ENCODE measurements at regions not wholly inside any gene's neighbourhood (a gene's known extent, or its start where the extent isn't known, plus 50 kb on each side); places are given as distances from the start of the nearest gene placed in this dataset.

DNA sequence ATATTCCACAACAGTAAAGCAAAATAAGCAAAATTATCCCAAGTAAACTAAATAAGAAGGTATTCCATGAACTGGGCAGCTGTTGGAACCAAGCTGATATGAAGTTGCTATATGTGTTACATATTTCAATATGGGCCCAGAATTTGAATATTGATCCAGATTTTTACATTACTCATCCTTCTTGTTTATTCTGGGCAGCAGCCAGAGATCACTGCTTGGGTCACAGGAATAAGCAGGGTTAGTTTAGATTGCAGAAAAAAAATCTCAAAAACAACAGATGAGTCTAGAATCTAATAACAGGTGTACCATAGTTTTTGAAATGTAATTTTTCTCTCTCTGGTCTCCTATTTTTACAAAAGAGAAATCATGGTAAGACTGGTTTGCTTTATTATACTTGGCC, 171.5 kb upstream of the NAMPT start:
- Histone ChIP-seq H3K27ac (ENCODE audit: low read depth in 2 of 2, low read length in 2 of 2) (no peak overlapping the region), H3K27me3 (ENCODE audit: control insufficient read depth, insufficient read depth, low read length) (no peaks in the 10 kb centered on the region), H3K9me3 (ENCODE audit: control insufficient read depth in 2 of 3, insufficient read depth in 1 of 3, low read length in 3 of 3) (no peaks in the 10 kb centered on the region), H3K4me3 (ENCODE audit: low read length in 3 of 3) (no peak overlapping the region), H3K4me1 (ENCODE audit: control insufficient read depth in 2 of 3, insufficient read depth in 2 of 3, low read depth in 1 of 3, low read length in 3 of 3) (no peaks in the 10 kb centered on the region), H3K36me3 (ENCODE audit: control insufficient read depth in 2 of 3, insufficient read depth in 3 of 3, low read length in 3 of 3) (no peaks in the 10 kb centered on the region), H3K9ac (ENCODE audit: low read length in 3 of 3) (no peak overlapping the region)
- no peak for FAIRE-seq
- TF ChIP-seq, protein P1, sequence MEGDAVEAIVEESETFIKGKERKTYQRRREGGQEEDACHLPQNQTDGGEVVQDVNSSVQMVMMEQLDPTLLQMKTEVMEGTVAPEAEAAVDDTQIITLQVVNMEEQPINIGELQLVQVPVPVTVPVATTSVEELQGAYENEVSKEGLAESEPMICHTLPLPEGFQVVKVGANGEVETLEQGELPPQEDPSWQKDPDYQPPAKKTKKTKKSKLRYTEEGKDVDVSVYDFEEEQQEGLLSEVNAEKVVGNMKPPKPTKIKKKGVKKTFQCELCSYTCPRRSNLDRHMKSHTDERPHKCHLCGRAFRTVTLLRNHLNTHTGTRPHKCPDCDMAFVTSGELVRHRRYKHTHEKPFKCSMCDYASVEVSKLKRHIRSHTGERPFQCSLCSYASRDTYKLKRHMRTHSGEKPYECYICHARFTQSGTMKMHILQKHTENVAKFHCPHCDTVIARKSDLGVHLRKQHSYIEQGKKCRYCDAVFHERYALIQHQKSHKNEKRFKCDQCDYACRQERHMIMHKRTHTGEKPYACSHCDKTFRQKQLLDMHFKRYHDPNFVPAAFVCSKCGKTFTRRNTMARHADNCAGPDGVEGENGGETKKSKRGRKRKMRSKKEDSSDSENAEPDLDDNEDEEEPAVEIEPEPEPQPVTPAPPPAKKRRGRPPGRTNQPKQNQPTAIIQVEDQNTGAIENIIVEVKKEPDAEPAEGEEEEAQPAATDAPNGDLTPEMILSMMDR (IDR thresholded peaks at IDR 0.05; ENCODE audit: borderline replicate concordance, extremely low read depth, insufficient read depth) = no peak
- intact Hi-C loops (cut with DNase I) = no loop called here
- DNase-seq = no peak

DNA sequence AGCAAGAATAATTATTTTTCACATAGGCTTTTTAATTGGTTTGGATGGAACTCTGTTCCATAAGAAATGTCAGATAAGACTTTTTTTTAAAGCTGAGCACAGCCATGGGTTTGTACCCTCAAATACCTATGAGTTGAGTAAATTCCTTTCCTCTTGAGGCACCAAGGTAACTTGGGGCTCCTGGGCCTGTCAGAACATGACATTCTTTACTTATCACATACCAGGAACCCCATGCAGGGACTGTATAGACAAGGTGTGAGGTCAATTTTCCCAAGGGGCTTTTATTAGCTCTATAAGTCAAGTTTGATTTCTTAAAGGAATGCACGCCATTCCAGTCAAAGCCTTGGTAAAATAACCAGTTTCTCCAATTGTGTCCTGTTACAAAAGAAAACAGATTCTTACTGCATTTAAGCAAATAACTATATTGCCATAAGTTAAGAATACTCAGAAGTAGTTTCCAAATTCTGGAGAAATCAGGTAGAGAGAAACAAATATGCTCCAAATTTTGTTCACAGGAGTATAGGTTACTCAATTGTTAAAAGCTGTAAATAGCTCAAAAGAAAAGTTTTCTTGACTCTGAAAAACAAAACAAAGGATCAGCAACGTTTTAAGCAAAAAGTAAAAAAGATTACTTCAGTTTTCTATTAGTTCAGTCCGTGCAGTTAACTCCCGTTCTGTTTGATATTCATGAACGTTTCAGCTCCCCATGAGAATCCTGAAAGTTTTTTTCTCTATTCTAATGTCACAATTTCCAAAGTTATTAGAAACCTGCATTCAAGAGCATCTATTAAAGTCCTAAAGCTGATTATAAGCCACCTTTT, 167.5 kb upstream of the NAMPT start:
- no peak for FAIRE-seq
- TF ChIP-seq, protein P1 (IDR thresholded peaks at IDR 0.05; ENCODE audit: borderline replicate concordance, extremely low read depth, insufficient read depth) = no peak
- Histone ChIP-seq H3K9ac (ENCODE audit: low read length in 3 of 3) (no peak overlapping the region), H3K9me3 (ENCODE audit: control insufficient read depth in 2 of 3, insufficient read depth in 1 of 3, low read length in 3 of 3) (no peaks in the 10 kb centered on the region), H3K4me3 (ENCODE audit: low read length in 3 of 3) (no peak overlapping the region), H3K4me1 (ENCODE audit: control insufficient read depth in 2 of 3, insufficient read depth in 2 of 3, low read depth in 1 of 3, low read length in 3 of 3) (no peaks in the 10 kb centered on the region), H3K36me3 (ENCODE audit: control insufficient read depth in 2 of 3, insufficient read depth in 3 of 3, low read length in 3 of 3) (no peaks in the 10 kb centered on the region), H3K27ac (ENCODE audit: low read depth in 2 of 2, low read length in 2 of 2) (no peak overlapping the region), H3K27me3 (ENCODE audit: control insufficient read depth, insufficient read depth, low read length) (no peaks in the 10 kb centered on the region)
- intact Hi-C loops (cut with DNase I) = no loop called here
- no peak for DNase-seq

DNA sequence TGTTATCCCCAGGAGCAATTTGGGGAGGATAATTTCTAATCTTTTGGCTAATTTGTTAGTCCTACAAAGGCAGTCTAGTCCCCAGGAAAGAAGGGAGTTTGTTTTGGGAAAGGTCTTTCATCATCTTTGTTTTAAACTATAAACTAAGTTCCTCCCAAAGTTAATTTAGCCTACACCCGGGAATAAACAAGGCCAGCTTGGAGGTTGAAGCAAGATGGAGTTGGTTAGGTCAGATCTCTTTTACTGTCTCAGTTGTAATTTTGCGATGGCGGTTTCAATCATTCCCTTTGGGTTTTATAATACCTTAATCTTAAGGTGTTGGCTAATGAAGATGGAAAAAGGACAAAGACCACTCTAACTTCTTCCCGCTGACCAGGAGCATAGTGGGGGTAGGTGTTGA, 166.4 kb upstream of the NAMPT start:
- intact Hi-C loops (cut with DNase I) = no loop called here
- Histone ChIP-seq H3K27ac (ENCODE audit: low read depth in 2 of 2, low read length in 2 of 2) (no peak overlapping the region), H3K36me3 (ENCODE audit: control insufficient read depth in 2 of 3, insufficient read depth in 3 of 3, low read length in 3 of 3) (no peaks in the 10 kb centered on the region), H3K9me3 (ENCODE audit: control insufficient read depth in 2 of 3, insufficient read depth in 1 of 3, low read length in 3 of 3) (no peaks in the 10 kb centered on the region), H3K4me1 (ENCODE audit: control insufficient read depth in 2 of 3, insufficient read depth in 2 of 3, low read depth in 1 of 3, low read length in 3 of 3) (no peaks in the 10 kb centered on the region), H3K27me3 (ENCODE audit: control insufficient read depth, insufficient read depth, low read length) (no peaks in the 10 kb centered on the region), H3K4me3 (ENCODE audit: low read length in 3 of 3) (no peak overlapping the region), H3K9ac (ENCODE audit: low read length in 3 of 3) (no peak overlapping the region)
- TF ChIP-seq, protein P1 (IDR thresholded peaks at IDR 0.05; ENCODE audit: borderline replicate concordance, extremely low read depth, insufficient read depth) = no peak
- FAIRE-seq = no peak
- no peak for DNase-seq
